ENCODE measurements at regions not wholly inside any gene's neighbourhood (a gene's known extent, or its start where the extent isn't known, plus 50 kb on each side); places are given as distances from the start of the nearest gene placed in this dataset.

GRCh38 chr14:55734731-55735130 is 154.7 kb downstream of the KTN1 start:
- DNase-seq (ENCODE audit: low read depth) = no peak

DNA sequence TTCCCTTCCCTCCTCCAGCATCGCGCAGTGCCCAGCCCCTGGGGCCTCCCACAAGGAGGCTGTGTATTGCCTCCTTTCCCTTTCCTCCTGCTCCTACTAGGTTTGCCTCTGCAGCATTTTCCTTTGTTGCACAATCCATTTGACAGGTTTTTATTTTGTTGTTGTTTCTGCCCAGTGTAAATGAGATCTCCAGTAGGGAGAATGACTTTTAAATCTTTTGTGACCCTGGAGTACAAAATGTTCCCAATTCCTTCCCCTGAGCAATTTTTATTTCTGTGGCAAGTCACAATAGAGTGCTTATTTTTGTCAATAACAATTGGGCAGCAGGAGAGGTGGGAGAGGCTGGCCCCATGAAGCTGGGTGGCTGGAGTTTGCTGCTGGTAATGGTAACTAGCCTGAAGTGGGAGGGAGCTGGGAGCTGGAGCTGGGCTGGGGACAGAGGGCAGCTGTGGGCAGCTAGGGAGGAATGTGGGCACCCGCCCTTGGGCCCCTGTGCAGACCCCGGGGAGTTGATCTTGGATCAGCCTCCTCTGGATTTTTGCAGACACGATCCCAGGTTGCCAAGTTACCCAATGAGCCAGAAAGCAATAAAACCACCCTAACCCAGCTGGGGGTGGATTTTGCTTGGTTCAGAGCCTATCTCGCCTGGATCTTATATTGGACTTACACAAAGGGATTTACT is 160.1 kb downstream of the KTN1 start:
- no peak for DNase-seq (ENCODE audit: low read depth)

- DNase-seq (ENCODE audit: low read depth) = no peak
Measured at GRCh38 chr14:55740649-55740989, 160.6 kb downstream of the KTN1 start.

- DNase-seq (ENCODE audit: low read depth) = no peak
Measured at GRCh38 chr14:55741240-55741639, 161.2 kb downstream of the KTN1 start.

- no peak for DNase-seq (ENCODE audit: low read depth)
Measured at GRCh38 chr14:55743551-55743950, 163.5 kb downstream of the KTN1 start.

- DNase-seq (ENCODE audit: low read depth) = no peak
Measured at GRCh38 chr14:55744321-55744720, 164.3 kb downstream of the KTN1 start.

DNA sequence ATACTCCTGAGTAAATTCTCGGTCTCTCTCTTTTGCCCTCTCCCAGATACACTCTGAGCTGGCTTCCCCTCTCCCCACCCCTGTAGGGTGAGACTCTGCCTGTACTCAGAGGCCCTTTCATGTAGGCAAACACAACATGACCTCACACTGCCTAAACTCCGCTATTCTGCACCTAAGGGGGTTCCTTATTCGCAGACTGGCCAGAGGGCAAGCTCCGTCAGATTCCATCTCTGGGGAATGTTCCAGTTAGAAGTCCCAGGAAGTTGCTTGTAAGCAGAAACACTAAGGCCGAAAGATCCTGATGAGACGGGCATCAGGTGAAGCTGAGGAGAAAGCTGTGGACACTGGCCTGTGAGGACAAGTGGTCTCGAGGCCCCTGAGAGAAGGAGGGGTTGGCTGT is 165.9 kb downstream of the KTN1 start:
- no peak for DNase-seq (ENCODE audit: low read depth)

DNA sequence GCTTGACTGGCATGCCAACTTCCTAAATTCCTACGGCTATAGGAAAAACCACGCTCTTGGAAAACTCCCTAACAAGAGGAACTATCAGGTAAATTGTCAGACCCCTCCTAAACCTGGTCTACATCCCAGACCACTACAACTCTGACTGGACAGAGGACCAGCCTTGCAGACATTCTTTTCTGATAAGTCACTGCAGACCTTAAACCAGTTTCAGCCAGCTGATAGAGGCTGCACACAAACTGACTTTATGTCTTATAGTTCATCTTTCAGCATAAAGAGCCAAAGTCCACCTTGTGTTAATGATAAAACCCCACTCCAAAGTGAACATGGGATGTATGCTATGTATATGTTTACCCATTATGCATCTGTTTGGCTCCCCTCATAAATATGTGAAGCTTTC is 166.6 kb downstream of the KTN1 start:
- DNase-seq (ENCODE audit: low read depth) = peak; percentile 33

DNA sequence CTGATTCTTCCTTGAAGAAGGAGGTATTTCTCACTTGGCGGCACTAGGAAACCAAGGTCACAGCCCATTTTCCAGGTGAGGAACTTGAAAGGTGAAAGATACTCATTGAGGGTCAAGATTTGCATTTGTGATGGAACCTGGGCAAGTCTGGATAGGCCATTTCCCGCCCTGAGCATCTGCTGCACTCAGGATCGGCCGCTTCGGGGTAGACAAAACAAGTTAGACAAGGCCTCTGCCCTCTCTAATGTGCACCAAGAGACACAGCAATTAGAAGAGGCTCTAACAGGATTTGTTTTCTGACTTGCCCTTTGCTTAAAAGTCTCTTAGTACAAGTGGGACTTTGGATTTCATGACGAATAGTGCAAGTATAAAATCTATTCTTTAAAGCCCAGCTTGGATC is 167.2 kb downstream of the KTN1 start:
- DNase-seq (ENCODE audit: low read depth) = no peak

GRCh38 chr14:55749201-55749812 is 169.3 kb downstream of the KTN1 start:
- DNase-seq (ENCODE audit: low read depth) = peak; percentile 82

DNA sequence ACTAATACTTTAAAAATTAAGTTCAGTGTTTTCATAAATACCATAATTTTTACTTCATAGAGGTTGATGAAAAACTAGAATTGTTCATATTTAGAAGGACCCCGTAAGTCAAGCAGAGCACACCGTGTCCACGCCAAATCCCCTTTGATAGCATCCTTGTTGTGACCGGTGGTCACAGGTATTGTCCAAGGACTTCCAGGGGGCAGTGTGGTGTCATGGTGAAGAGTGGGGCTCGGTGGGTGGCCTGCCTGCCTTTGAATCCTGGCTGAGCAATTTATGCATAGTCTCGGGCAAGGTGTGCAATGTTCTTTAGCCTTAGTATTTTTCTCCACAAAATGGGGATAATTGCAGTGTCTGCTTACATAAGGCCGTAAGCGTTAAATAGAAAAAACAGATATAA is 169.9 kb downstream of the KTN1 start:
- DNase-seq (ENCODE audit: low read depth) = no peak

DNA sequence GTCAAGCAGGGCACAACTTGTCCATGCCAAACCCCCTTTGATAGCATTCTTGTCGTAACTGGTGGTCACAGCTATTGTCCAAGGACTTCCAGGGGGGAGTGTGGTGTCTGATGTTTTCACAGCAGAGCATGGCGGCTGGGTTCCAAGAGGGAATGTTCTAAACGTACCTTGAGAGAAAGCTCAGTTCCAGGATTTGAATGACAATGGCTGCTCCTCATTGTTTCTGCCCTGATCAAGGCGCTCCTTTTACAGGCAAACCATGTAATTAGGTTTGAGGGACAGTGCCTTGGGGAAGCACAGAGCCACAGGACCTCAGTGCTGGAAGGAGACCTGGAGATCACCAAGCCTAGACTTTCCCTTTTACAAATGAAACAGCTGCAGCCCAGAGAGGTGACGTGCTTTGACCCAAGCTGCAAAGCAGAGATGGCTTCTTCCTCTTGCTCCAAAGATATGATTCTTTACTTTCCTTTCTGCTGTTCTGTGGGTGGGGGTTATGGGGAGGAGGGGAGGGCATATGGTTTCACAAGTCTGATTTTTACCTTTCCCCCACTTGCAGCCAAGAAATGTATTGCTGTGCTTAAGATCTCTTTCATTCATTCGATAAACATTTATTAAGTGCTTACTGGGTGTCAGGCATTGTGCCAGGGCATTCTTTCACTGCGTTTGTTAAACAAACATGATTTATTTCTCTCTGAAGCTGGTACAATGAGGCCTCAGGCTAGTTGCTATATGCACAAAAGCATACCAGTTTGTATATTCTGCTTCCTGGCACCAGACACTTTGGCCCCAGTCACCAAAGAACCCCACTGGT is 172.8 kb downstream of the KTN1 start:
- DNase-seq (ENCODE audit: low read depth) = peak; percentile 95

- DNase-seq (ENCODE audit: low read depth) = peak; percentile 50
Measured at GRCh38 chr14:55754471-55754870, 174.5 kb downstream of the KTN1 start.

GRCh38 chr14:55754871-55755270 is 174.9 kb downstream of the KTN1 start:
- no peak for DNase-seq (ENCODE audit: low read depth)

- DNase-seq (ENCODE audit: low read depth) = no peak
Measured at GRCh38 chr14:55756078-55756477, 176.1 kb downstream of the KTN1 start.

DNA sequence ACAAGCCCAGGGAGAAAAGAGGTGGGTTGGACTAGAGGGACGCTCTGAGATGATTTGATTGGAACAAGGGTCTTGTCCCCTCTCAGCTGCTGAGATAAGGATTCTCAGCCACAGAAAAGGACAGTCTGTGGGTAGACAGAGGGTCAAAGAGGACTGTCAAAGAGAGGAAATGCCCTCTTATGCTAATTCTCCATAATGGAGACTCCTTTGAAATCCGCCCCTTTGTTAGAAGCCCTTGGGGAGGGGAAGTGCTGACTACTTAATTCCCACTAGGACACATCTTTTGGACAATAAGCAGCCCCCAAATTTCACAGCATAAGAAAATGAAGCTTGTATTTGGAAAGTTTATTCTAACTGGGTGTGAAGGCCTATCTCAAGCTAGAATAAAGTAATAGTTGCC is 176.6 kb downstream of the KTN1 start:
- DNase-seq (ENCODE audit: low read depth) = no peak

GRCh38 chr14:55758796-55759195 is 178.8 kb downstream of the KTN1 start:
- DNase-seq (ENCODE audit: low read depth) = no peak

GRCh38 chr14:55760789-55761566 is 181.0 kb downstream of the KTN1 start:
- no peak for DNase-seq (ENCODE audit: low read depth)

- no peak for DNase-seq (ENCODE audit: low read depth)
Measured at GRCh38 chr14:55761651-55762050, 181.6 kb downstream of the KTN1 start.

DNA sequence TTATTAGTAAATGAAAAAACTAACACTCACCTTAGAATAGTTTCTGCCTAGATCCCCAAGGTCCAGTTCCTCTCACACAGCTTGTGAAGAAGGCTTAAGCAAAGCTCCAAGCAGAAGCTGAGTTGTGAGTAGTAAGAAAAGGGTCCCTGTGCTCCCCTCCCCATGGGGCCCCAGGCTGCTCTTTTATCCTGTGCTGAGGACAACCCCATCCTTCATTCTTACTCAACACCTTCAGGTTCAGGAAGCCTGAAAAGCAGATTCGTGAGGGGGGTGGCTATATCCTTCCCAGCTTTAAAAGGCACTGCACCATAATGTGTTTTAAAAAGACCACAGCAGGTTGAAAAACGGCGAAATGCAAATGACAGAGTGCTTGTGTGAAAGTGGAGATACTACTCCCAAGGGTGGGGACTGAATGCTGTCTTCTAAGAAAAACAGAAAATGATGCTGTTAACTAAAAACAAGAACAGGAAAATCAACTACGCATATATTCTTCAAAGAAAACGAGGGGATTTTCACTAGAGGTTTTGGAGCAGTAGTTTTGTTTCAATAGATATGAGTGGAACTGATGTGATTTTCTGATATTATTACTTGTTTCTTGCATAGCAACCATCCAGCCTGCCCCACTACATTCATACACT is 182.7 kb downstream of the KTN1 start:
- no peak for DNase-seq (ENCODE audit: low read depth)

DNA sequence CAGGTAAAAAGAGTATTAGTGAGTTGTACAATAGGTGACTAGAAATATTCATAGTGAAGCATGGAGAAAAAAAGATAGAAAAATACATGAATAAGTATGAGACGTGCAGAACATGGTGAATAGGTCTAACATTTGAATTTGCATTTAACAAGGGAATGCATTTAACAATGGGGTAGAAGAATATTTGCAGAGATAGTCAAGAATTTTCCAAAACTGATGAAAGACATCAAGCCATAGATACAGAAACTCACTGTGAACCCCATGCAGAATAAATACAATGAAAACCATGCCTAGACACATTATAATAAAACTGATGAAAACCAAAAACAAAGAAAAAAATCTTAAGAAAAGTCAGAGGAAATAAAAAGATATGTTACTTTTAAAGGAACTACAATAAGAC is 184.8 kb downstream of the KTN1 start:
- DNase-seq (ENCODE audit: low read depth) = no peak

DNA sequence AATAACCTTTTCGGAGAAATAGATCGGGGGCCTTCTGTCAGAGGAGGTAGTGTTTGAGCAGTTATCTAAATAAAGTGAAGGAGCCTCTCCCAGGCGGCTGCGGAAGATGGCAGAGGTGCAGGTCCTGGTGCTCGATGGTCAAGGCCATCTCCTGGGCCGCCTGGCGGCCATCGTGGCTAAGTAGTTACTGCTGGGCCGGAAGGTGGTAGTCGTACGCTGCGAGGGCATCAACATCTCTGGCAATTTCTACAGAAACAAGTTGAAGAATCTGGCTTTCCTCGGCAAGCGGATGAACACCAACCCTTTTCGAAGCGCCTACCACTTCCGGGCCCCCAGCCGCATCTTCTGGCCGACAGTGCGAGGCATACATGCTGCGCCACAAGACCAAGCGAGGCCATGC is 186.1 kb downstream of the KTN1 start:
- no peak for DNase-seq (ENCODE audit: low read depth)
